ENCODE measurements at regions not wholly inside any gene's neighbourhood (a gene's known extent, or its start where the extent isn't known, plus 50 kb on each side); places are given as distances from the start of the nearest gene placed in this dataset.

GRCh38 chr15:97837896-97838295 is 122.6 kb upstream of the ARRDC4 start:
- no peak overlapping the region for H3K27ac ChIP-seq (ENCODE audit: insufficient read depth, low read length)
- H3K79me2 ChIP-seq (ENCODE audit: control insufficient read depth, insufficient read depth, low read length), result no peaks in the 10 kb centered on the region
- no peak overlapping the region for H3K9ac ChIP-seq (ENCODE audit: insufficient read depth, low read length)
- no peak for TF ChIP-seq CTCF (conservative IDR thresholded peaks at IDR 0.05 in 1 of 2, IDR thresholded peaks at IDR 0.05 in 1 of 2; ENCODE audit: low read depth in 1 of 2, low read length in 2 of 2)
- TF ChIP-seq EZH2 (IDR thresholded peaks at IDR 0.05; ENCODE audit: low read length, missing control alignments), result no peak
- H3K36me3 ChIP-seq (ENCODE audit: control insufficient read depth, insufficient read depth, low read length), result no peaks in the 10 kb centered on the region
- no peak for DNase-seq (ENCODE audit: low read depth in 2 of 2)
- no peaks in the 10 kb centered on the region for H4K20me1 ChIP-seq (ENCODE audit: control insufficient read depth, extremely low read depth, insufficient read depth, low read length)
- no peaks in the 10 kb centered on the region for H3K27me3 ChIP-seq (ENCODE audit: control insufficient read depth, insufficient read depth, low read length)
- H3K4me2 ChIP-seq (ENCODE audit: extremely low read depth, insufficient read depth, low read length), result no peak overlapping the region
- H2AFZ ChIP-seq (ENCODE audit: low read length), result no peak overlapping the region
- no peaks in the 10 kb centered on the region for H3K4me1 ChIP-seq (ENCODE audit: control insufficient read depth, extremely low read depth, insufficient read depth, low read length)
- no peaks in the 10 kb centered on the region for H3K9me3 ChIP-seq (ENCODE audit: control insufficient read depth, insufficient read depth, low read depth, low read length)
- no peak overlapping the region for H3K4me3 ChIP-seq (replicated peaks in 1 of 4; ENCODE audit: control extremely low read depth in 1 of 4, insufficient read depth in 1 of 4, low read depth in 3 of 4, low read length in 4 of 4)

GRCh38 chr15:97838606-97839210 is 121.8 kb upstream of the ARRDC4 start:
- no peaks in the 10 kb centered on the region for H3K4me1 ChIP-seq (ENCODE audit: control insufficient read depth, extremely low read depth, insufficient read depth, low read length)
- H3K9ac ChIP-seq (ENCODE audit: insufficient read depth, low read length), result no peak overlapping the region
- H3K4me3 ChIP-seq (replicated peaks in 1 of 4; ENCODE audit: control extremely low read depth in 1 of 4, insufficient read depth in 1 of 4, low read depth in 3 of 4, low read length in 4 of 4), result no peak overlapping the region
- TF ChIP-seq CTCF (conservative IDR thresholded peaks at IDR 0.05 in 1 of 2, IDR thresholded peaks at IDR 0.05 in 1 of 2; ENCODE audit: low read depth in 1 of 2, low read length in 2 of 2), result no peak
- no peak overlapping the region for H3K27ac ChIP-seq (ENCODE audit: insufficient read depth, low read length)
- no peak overlapping the region for H2AFZ ChIP-seq (ENCODE audit: low read length)
- no peaks in the 10 kb centered on the region for H4K20me1 ChIP-seq (ENCODE audit: control insufficient read depth, extremely low read depth, insufficient read depth, low read length)
- H3K27me3 ChIP-seq (ENCODE audit: control insufficient read depth, insufficient read depth, low read length), result no peaks in the 10 kb centered on the region
- no peaks in the 10 kb centered on the region for H3K79me2 ChIP-seq (ENCODE audit: control insufficient read depth, insufficient read depth, low read length)
- no peaks in the 10 kb centered on the region for H3K36me3 ChIP-seq (ENCODE audit: control insufficient read depth, insufficient read depth, low read length)
- DNase-seq (ENCODE audit: low read depth in 2 of 2), result no peak
- no peak overlapping the region for H3K4me2 ChIP-seq (ENCODE audit: extremely low read depth, insufficient read depth, low read length)
- no peaks in the 10 kb centered on the region for H3K9me3 ChIP-seq (ENCODE audit: control insufficient read depth, insufficient read depth, low read depth, low read length)

- H2AFZ ChIP-seq (ENCODE audit: low read length), result no peak overlapping the region
- H3K27me3 ChIP-seq (ENCODE audit: control insufficient read depth, insufficient read depth, low read length), result no peaks in the 10 kb centered on the region
- no peak overlapping the region for H3K4me2 ChIP-seq (ENCODE audit: extremely low read depth, insufficient read depth, low read length)
- H3K27ac ChIP-seq (ENCODE audit: insufficient read depth, low read length), result no peak overlapping the region
- no peaks in the 10 kb centered on the region for H3K79me2 ChIP-seq (ENCODE audit: control insufficient read depth, insufficient read depth, low read length)
- H3K9me3 ChIP-seq (ENCODE audit: control insufficient read depth, insufficient read depth, low read depth, low read length), result no peaks in the 10 kb centered on the region
- no peak for DNase-seq (ENCODE audit: low read depth in 2 of 2)
- no peak overlapping the region for H3K9ac ChIP-seq (ENCODE audit: insufficient read depth, low read length)
- no peaks in the 10 kb centered on the region for H4K20me1 ChIP-seq (ENCODE audit: control insufficient read depth, extremely low read depth, insufficient read depth, low read length)
- H3K36me3 ChIP-seq (ENCODE audit: control insufficient read depth, insufficient read depth, low read length), result no peaks in the 10 kb centered on the region
- H3K4me1 ChIP-seq (ENCODE audit: control insufficient read depth, extremely low read depth, insufficient read depth, low read length), result no peaks in the 10 kb centered on the region
- no peak for TF ChIP-seq CTCF (conservative IDR thresholded peaks at IDR 0.05 in 1 of 2, IDR thresholded peaks at IDR 0.05 in 1 of 2; ENCODE audit: low read depth in 1 of 2, low read length in 2 of 2)
- no peak for TF ChIP-seq EZH2 (IDR thresholded peaks at IDR 0.05; ENCODE audit: low read length, missing control alignments)
- no peak overlapping the region for H3K4me3 ChIP-seq (replicated peaks in 1 of 4; ENCODE audit: control extremely low read depth in 1 of 4, insufficient read depth in 1 of 4, low read depth in 3 of 4, low read length in 4 of 4)
These were observed 120.0 kb upstream of the ARRDC4 start for GRCh38 chr15:97840501-97840900.

Data from fibroblast of lung (primary cell).